ENCODE measurements at regions not wholly inside any gene's neighbourhood (a gene's known extent, or its start where the extent isn't known, plus 50 kb on each side); places are given as distances from the start of the nearest gene placed in this dataset.

GRCh38 chr10:106111246-106111645 is 1053.3 kb downstream of the SORCS1 start:
- Histone ChIP-seq H3K9me3 (no peaks in the 10 kb centered on the region; the same call in 2 of the 3 replicates), H3K27ac (no peak overlapping the region), H3K4me2 (no peak overlapping the region), H3K4me3 (no peak overlapping the region), H3K4me1 (no peaks in the 10 kb centered on the region)
- FAIRE-seq (no peak), ATAC-seq (no peak), DNase-seq (ENCODE audit: low read depth in 1 of 2, low spot score in 1 of 2) (no peak)
- POLR2A ChIA-PET, result no interaction called here
- no peak for TF ChIP-seq HDAC2 (IDR thresholded peaks at IDR 0.05)
- TF ChIP-seq HOXA7 (CRISPR knock-in tag; IDR thresholded peaks at IDR 0.05), result no peak
- TF ChIP-seq MYC (IDR thresholded peaks at IDR 0.05; ENCODE audit: borderline replicate concordance, low read length), result no peak
- TF ChIP-seq FOSB (CRISPR knock-in tag; IDR thresholded peaks at IDR 0.05), result no peak
- no peak for TF ChIP-seq KDM5A (IDR thresholded peaks at IDR 0.05)
- TF ChIP-seq EHMT2 (IDR thresholded peaks at IDR 0.05; ENCODE audit: low read depth), result no peak
- no peak for TF ChIP-seq EP300 (IDR thresholded peaks at IDR 0.05)
- TF ChIP-seq TFCP2L1 (CRISPR knock-in tag; IDR thresholded peaks at IDR 0.05), result no peak
- no peak for TF ChIP-seq POLR2AphosphoS2 (conservative IDR thresholded peaks at IDR 0.05; ENCODE audit: low read length)
- TF ChIP-seq CTCF (IDR thresholded peaks at IDR 0.05), result no peak
- TF ChIP-seq RNF2 (IDR thresholded peaks at IDR 0.05; ENCODE audit: borderline replicate concordance, low read depth), result no peak
- no peak for TF ChIP-seq JUNB (IDR thresholded peaks at IDR 0.05)
- TF ChIP-seq NR3C1 (IDR thresholded peaks at IDR 0.05), result no peak
- TF ChIP-seq, protein P1, sequence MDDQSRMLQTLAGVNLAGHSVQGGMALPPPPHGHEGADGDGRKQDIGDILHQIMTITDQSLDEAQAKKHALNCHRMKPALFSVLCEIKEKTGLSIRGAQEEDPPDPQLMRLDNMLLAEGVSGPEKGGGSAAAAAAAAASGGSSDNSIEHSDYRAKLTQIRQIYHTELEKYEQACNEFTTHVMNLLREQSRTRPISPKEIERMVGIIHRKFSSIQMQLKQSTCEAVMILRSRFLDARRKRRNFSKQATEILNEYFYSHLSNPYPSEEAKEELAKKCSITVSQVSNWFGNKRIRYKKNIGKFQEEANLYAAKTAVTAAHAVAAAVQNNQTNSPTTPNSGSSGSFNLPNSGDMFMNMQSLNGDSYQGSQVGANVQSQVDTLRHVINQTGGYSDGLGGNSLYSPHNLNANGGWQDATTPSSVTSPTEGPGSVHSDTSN (IDR thresholded peaks at IDR 0.05), result no peak
- no peak for TF ChIP-seq GATA3 (IDR thresholded peaks at IDR 0.05; ENCODE audit: borderline replicate concordance)
- no peak for TF ChIP-seq SREBF2 (IDR thresholded peaks at IDR 0.05)
- WGBS (ENCODE audit: missing lambda C conversion rate), result 2% methylated on average over 1 of the region's 1 CpG
- CTCF ChIA-PET, result no interaction called here

DNA sequence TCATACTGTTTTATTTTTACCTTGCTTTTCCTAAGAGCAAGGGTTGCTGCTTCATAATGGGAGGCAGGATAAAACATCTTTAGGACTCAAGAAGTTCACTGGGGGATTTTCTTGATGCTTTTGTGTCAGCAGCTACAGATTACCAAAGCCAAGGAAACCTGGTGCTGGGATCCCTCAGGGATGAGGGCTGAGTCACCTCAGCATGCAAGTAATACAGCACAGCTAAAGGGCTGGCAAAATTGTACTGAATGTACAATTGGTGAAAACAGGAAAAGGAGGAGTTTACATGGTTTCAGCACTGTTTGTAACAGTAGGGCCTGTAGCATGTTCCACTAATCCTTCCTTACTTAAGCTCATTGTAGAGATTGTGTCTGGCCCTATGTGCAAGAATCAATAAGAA is 1056.8 kb downstream of the SORCS1 start:
- no peak overlapping the region for H3K27ac ChIP-seq
- H3K4me2 ChIP-seq, result no peak overlapping the region
- CTCF ChIA-PET, result no interaction called here
- H3K9me3 ChIP-seq, result no peaks in the 10 kb centered on the region; the same call in 2 of the 3 replicates
- FAIRE-seq, result no peak
- POLR2A ChIA-PET, result no interaction called here
- ATAC-seq, result no peak
- TF ChIP-seq SMC3 (IDR thresholded peaks at IDR 0.05) (no peak), KDM5A (IDR thresholded peaks at IDR 0.05) (no peak), EHMT2 (IDR thresholded peaks at IDR 0.05; ENCODE audit: low read depth) (no peak)
- no peak for DNase-seq (ENCODE audit: low read depth in 1 of 2, low spot score in 1 of 2)
- H3K4me1 ChIP-seq, result no peaks in the 10 kb centered on the region
- H3K4me3 ChIP-seq, result no peak overlapping the region

GRCh38 chr10:106106114-106106513 is 1058.4 kb downstream of the SORCS1 start:
- DNase-seq (ENCODE audit: low read depth in 1 of 2, low spot score in 1 of 2) (no peak), FAIRE-seq (no peak), ATAC-seq (no peak)
- TF ChIP-seq FOSB (CRISPR knock-in tag; IDR thresholded peaks at IDR 0.05), result no peak
- no peak for TF ChIP-seq TFCP2L1 (CRISPR knock-in tag; IDR thresholded peaks at IDR 0.05)
- no peak for TF ChIP-seq ZC3H11A (IDR thresholded peaks at IDR 0.05)
- TF ChIP-seq, protein P2, sequence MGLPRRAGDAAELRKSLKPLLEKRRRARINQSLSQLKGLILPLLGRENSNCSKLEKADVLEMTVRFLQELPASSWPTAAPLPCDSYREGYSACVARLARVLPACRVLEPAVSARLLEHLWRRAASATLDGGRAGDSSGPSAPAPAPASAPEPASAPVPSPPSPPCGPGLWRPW (IDR thresholded peaks at IDR 0.05), result no peak
- no peak for TF ChIP-seq KDM1A (IDR thresholded peaks at IDR 0.05; ENCODE audit: low read depth)
- no peak for TF ChIP-seq ELK1 (IDR thresholded peaks at IDR 0.05; ENCODE audit: low read depth, low read length)
- no peak for TF ChIP-seq EHMT2 (IDR thresholded peaks at IDR 0.05; ENCODE audit: low read depth)
- no peak for TF ChIP-seq CBX8 (IDR thresholded peaks at IDR 0.05)
- TF ChIP-seq POLR2AphosphoS2 (conservative IDR thresholded peaks at IDR 0.05; ENCODE audit: low read length), result no peak
- no peak for TF ChIP-seq MYC (IDR thresholded peaks at IDR 0.05; ENCODE audit: borderline replicate concordance, low read length)
- TF ChIP-seq, protein P3, sequence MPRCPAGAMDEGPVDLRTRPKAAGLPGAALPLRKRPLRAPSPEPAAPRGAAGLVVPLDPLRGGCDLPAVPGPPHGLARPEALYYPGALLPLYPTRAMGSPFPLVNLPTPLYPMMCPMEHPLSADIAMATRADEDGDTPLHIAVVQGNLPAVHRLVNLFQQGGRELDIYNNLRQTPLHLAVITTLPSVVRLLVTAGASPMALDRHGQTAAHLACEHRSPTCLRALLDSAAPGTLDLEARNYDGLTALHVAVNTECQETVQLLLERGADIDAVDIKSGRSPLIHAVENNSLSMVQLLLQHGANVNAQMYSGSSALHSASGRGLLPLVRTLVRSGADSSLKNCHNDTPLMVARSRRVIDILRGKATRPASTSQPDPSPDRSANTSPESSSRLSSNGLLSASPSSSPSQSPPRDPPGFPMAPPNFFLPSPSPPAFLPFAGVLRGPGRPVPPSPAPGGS (IDR thresholded peaks at IDR 0.05), result no peak
- TF ChIP-seq, protein P4, sequence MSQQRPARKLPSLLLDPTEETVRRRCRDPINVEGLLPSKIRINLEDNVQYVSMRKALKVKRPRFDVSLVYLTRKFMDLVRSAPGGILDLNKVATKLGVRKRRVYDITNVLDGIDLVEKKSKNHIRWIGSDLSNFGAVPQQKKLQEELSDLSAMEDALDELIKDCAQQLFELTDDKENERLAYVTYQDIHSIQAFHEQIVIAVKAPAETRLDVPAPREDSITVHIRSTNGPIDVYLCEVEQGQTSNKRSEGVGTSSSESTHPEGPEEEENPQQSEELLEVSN (IDR thresholded peaks at IDR 0.05; ENCODE audit: borderline replicate concordance, low read depth), result no peak
- TF ChIP-seq HOXB13 (CRISPR knock-in tag; IDR thresholded peaks at IDR 0.05; ENCODE audit: low read depth), result no peak
- no peak for TF ChIP-seq NPAS2 (CRISPR knock-in tag; IDR thresholded peaks at IDR 0.05; ENCODE audit: borderline replicate concordance)
- TF ChIP-seq RFX5 (IDR thresholded peaks at IDR 0.05), result no peak
- no peak for TF ChIP-seq KDM5A (IDR thresholded peaks at IDR 0.05)
- no peak for TF ChIP-seq PHF8 (IDR thresholded peaks at IDR 0.05; ENCODE audit: borderline replicate concordance, low read depth)
- TF ChIP-seq CHD4 (IDR thresholded peaks at IDR 0.05; ENCODE audit: borderline replicate concordance), result no peak
- no peak for TF ChIP-seq JUN (IDR thresholded peaks at IDR 0.05)
- no peak for TF ChIP-seq HDAC2 (IDR thresholded peaks at IDR 0.05)
- Histone ChIP-seq H3K4me1 (no peaks in the 10 kb centered on the region), H3K9me3 (peaks cover under 1% of the 10 kb centered on the region; the same call in 1 of the 3 replicates), H3K4me2 (no peak overlapping the region), H3K4me3 (no peak overlapping the region), H3K27ac (no peak overlapping the region)
- CTCF ChIA-PET, result no interaction called here
- 9% methylated on average over 2 of the region's 2 CpGs for WGBS (ENCODE audit: missing lambda C conversion rate)
- POLR2A ChIA-PET, result no interaction called here
